CD8-positive, alpha-beta memory T cell (primary cell): ENCODE measurements at regions not wholly inside any gene's neighbourhood (a gene's known extent, or its start where the extent isn't known, plus 50 kb on each side); places are given as distances from the start of the nearest gene placed in this dataset.

Experiments
- CTCF ChIA-PET: fragments of 350-600 bp; sonication (Branson Sonifier 250); formaldehyde crosslinking; loops from one replicate; lab custom pipeline; 2021; ENCODE audit warnings: antibody characterized with exemption; lab: Charles Lee
- POLR2A ChIA-PET: fragments of 350-600 bp; sonication (Branson Sonifier 250); formaldehyde crosslinking; loops from one replicate; lab custom pipeline; 2021; ENCODE audit warnings: antibody characterized with exemption; lab: Charles Lee
- DNase-seq, 5 donors: peaks; one replicate each; pipeline versions ENCODE4 v3.0.0 to v3.0.0-alpha.2; 2020 to 2022; ENCODE audit warnings: mixed read lengths in 1 of 5
- H3K27ac ChIP-seq: one replicate; pipeline ENCODE4 v1.7.0; 2013; ENCODE audit warnings: low read depth, mild to moderate bottlenecking, low read length, moderate library complexity
- H3K27me3 ChIP-seq: 2 replicates; pipeline ENCODE4 v1.7.0; 2013; ENCODE audit warnings: low read length, mild to moderate bottlenecking; ENCODE audit not compliant: insufficient read depth, poor library complexity, severe bottlenecking
- H3K36me3 ChIP-seq: 2 replicates; pipeline ENCODE4 v1.7.0; 2013; ENCODE audit warnings: mild to moderate bottlenecking, low read length, moderate library complexity; ENCODE audit not compliant: insufficient read depth
- H3K4me1 ChIP-seq: 2 replicates; pipeline ENCODE4 v1.7.0; 2013; ENCODE audit warnings: mild to moderate bottlenecking, low read length, moderate library complexity; ENCODE audit not compliant: insufficient read depth
- H3K4me3 ChIP-seq: 2 replicates; pipeline ENCODE4 v1.7.0; 2013; ENCODE audit warnings: mild to moderate bottlenecking, low read length
- H3K9me3 ChIP-seq: 2 replicates; pipeline ENCODE4 v1.7.0; 2013; ENCODE audit warnings: mild to moderate bottlenecking, low read length
- H3K27ac Mint-ChIP-seq, 8 donors: one replicate each; pipeline ENCODE4 v1.8.0; 2020 to 2021; ENCODE audit warnings: mixed read lengths in 8 of 8, mild to moderate bottlenecking in 6 of 8, inconsistent platforms in 3 of 8, moderate library complexity in 3 of 8
- H3K27me3 Mint-ChIP-seq, 2 donors: one replicate each; pipeline ENCODE4 v1.8.0; 2020 to 2021; ENCODE audit warnings: mixed read lengths in 2 of 2, mild to moderate bottlenecking in 1 of 2, moderate library complexity in 1 of 2
- H3K36me3 Mint-ChIP-seq, 3 donors: one replicate each; pipeline ENCODE4 v1.8.0; 2020 to 2021; ENCODE audit warnings: mixed read lengths in 3 of 3, inconsistent platforms in 1 of 3, mild to moderate bottlenecking in 1 of 3
- H3K4me1 Mint-ChIP-seq, 3 donors: one replicate each; pipeline ENCODE4 v1.8.0; 2020 to 2021; ENCODE audit warnings: mixed read lengths in 3 of 3, inconsistent platforms in 1 of 3, mild to moderate bottlenecking in 1 of 3
- H3K4me3 Mint-ChIP-seq, 7 donors: one replicate each; pipeline ENCODE4 v1.8.0; 2020 to 2021; ENCODE audit warnings: mixed read lengths in 7 of 7, mild to moderate bottlenecking in 6 of 7, moderate library complexity in 4 of 7, inconsistent platforms in 2 of 7
- H3K9me3 Mint-ChIP-seq, 5 donors: one replicate each; pipeline ENCODE4 v1.8.0; 2020 to 2022; ENCODE audit warnings: mixed read lengths in 5 of 5, mild to moderate bottlenecking in 3 of 5, moderate library complexity in 2 of 5, inconsistent platforms in 1 of 5

DNA sequence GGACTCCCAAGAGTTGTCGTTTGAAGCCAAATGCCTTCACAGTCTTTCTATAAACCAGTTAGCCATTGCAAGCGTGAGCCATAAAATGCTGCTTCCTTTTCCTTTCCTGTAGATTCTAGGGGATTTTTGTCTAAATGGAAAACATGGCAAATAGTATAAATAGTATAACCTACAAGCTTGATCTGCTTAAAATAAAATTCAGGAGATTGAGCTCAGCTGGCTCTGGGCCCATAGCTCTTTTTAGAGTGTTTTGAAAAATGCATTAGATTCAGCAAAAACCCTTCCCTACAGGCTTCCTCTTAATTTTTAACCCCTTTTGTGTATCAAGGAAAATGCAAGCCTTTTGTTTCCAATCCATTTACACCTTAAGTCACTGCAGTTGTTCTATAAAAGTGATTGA lies 190.1 kb upstream of the GDF10 start:
- peaks cover 0 to 10% (median 2%) of the 10 kb centered on the region in 3 donors for H3K4me1 Mint-ChIP-seq
- CTCF ChIA-PET = no interaction called here
- no peaks in the 10 kb centered on the region for H3K36me3 Mint-ChIP-seq
- no peaks in the 10 kb centered on the region for H3K9me3 Mint-ChIP-seq
- no peaks in the 10 kb centered on the region for H3K36me3 ChIP-seq
- H3K4me3 ChIP-seq = no peak overlapping the region
- H3K27ac ChIP-seq = no peak overlapping the region
- no peak overlapping the region for H3K4me3 Mint-ChIP-seq
- no peaks in the 10 kb centered on the region for H3K9me3 ChIP-seq
- H3K27ac Mint-ChIP-seq = no peak overlapping the region
- DNase-seq = no peak
- POLR2A ChIA-PET = no interaction called here
- no peaks in the 10 kb centered on the region for H3K27me3 ChIP-seq
- no peaks in the 10 kb centered on the region for H3K4me1 ChIP-seq
- no peaks in the 10 kb centered on the region for H3K27me3 Mint-ChIP-seq

GRCh38 chr10:47111329-47111862 lies 188.6 kb upstream of the GDF10 start:
- H3K4me1 Mint-ChIP-seq = peaks cover 0 to 10% (median 2%) of the 10 kb centered on the region in 3 donors
- CTCF ChIA-PET = interaction anchor here (0.9 kb wide), 1 partner anchor 200 kb away, joined by 3 read pairs; no protein-coding TSS in a partner anchor
- H3K9me3 Mint-ChIP-seq = no peaks in the 10 kb centered on the region
- Histone ChIP-seq H3K9me3 (no peaks in the 10 kb centered on the region), H3K27me3 (no peaks in the 10 kb centered on the region), H3K4me3 (no peak overlapping the region), H3K36me3 (no peaks in the 10 kb centered on the region), H3K27ac (no peak overlapping the region), H3K4me1 (no peaks in the 10 kb centered on the region)
- no peaks in the 10 kb centered on the region for H3K36me3 Mint-ChIP-seq
- POLR2A ChIA-PET = no interaction called here
- H3K27ac Mint-ChIP-seq = no peak overlapping the region
- no peaks in the 10 kb centered on the region for H3K27me3 Mint-ChIP-seq
- H3K4me3 Mint-ChIP-seq = no peak overlapping the region
- no peak for DNase-seq

GRCh38 chr10:47112612-47113011 lies 187.4 kb upstream of the GDF10 start:
- Histone ChIP-seq H3K36me3 (no peaks in the 10 kb centered on the region), H3K27ac (no peak overlapping the region), H3K9me3 (no peaks in the 10 kb centered on the region), H3K4me3 (no peak overlapping the region), H3K4me1 (no peaks in the 10 kb centered on the region), H3K27me3 (no peaks in the 10 kb centered on the region)
- peaks cover 0 to 10% (median 2%) of the 10 kb centered on the region in 3 donors for H3K4me1 Mint-ChIP-seq
- no peaks in the 10 kb centered on the region for H3K27me3 Mint-ChIP-seq
- no peak for DNase-seq
- no peak overlapping the region for H3K27ac Mint-ChIP-seq
- POLR2A ChIA-PET = no interaction called here
- H3K36me3 Mint-ChIP-seq = no peaks in the 10 kb centered on the region
- no peak overlapping the region for H3K4me3 Mint-ChIP-seq
- CTCF ChIA-PET = no interaction called here
- H3K9me3 Mint-ChIP-seq = no peaks in the 10 kb centered on the region

- H3K27ac Mint-ChIP-seq = no peak overlapping the region
- no peak overlapping the region for H3K4me3 ChIP-seq
Observed at GRCh38 chr10:47113907-47114500, 186.0 kb upstream of the GDF10 start.

GRCh38 chr10:47114680-47115186 lies 185.3 kb upstream of the GDF10 start:
- H3K4me3 Mint-ChIP-seq = no peak overlapping the region
- POLR2A ChIA-PET = no interaction called here
- Histone ChIP-seq H3K4me3 (no peak overlapping the region), H3K27ac (no peak overlapping the region), H3K4me1 (no peaks in the 10 kb centered on the region), H3K36me3 (no peaks in the 10 kb centered on the region), H3K27me3 (no peaks in the 10 kb centered on the region), H3K9me3 (no peaks in the 10 kb centered on the region)
- peaks cover 0 to 10% (median 2%) of the 10 kb centered on the region in 3 donors for H3K4me1 Mint-ChIP-seq
- no peak overlapping the region for H3K27ac Mint-ChIP-seq
- no peaks in the 10 kb centered on the region for H3K27me3 Mint-ChIP-seq
- H3K9me3 Mint-ChIP-seq = no peaks in the 10 kb centered on the region
- H3K36me3 Mint-ChIP-seq = no peaks in the 10 kb centered on the region
- CTCF ChIA-PET = no interaction called here
- no peak for DNase-seq

More at GRCh38 chr10:47113907-47114500, 186.0 kb upstream of the GDF10 start:
- Mint-ChIP-seq H3K36me3 (no peaks in the 10 kb centered on the region), H3K4me1 (peaks cover 0 to 10% (median 2%) of the 10 kb centered on the region in 3 donors), H3K27me3 (no peaks in the 10 kb centered on the region), H3K4me3 (no peak overlapping the region), H3K9me3 (no peaks in the 10 kb centered on the region)
- ChIA-PET POLR2A (no interaction called here), CTCF (no interaction called here)
- Histone ChIP-seq H3K27me3 (no peaks in the 10 kb centered on the region), H3K9me3 (no peaks in the 10 kb centered on the region), H3K36me3 (no peaks in the 10 kb centered on the region), H3K4me1 (no peaks in the 10 kb centered on the region), H3K27ac (no peak overlapping the region)
- DNase-seq = no peak

- no peaks in the 10 kb centered on the region for H3K9me3 ChIP-seq
- ChIA-PET POLR2A (no interaction called here), CTCF (no interaction called here)
- no peaks in the 10 kb centered on the region for H3K9me3 Mint-ChIP-seq
- no peaks in the 10 kb centered on the region for H3K36me3 ChIP-seq
- H3K4me1 Mint-ChIP-seq = peaks cover 0 to 10% (median 2%) of the 10 kb centered on the region in 3 donors
- no peaks in the 10 kb centered on the region for H3K36me3 Mint-ChIP-seq
- no peaks in the 10 kb centered on the region for H3K27me3 ChIP-seq
- H3K27ac ChIP-seq = no peak overlapping the region
- H3K4me3 ChIP-seq = no peak overlapping the region
- H3K27me3 Mint-ChIP-seq = no peaks in the 10 kb centered on the region
- H3K4me1 ChIP-seq = no peaks in the 10 kb centered on the region
- no peak for DNase-seq
- H3K4me3 Mint-ChIP-seq = no peak overlapping the region
- H3K27ac Mint-ChIP-seq = no peak overlapping the region
Observed at GRCh38 chr10:47115322-47115721, 184.7 kb upstream of the GDF10 start.

DNA sequence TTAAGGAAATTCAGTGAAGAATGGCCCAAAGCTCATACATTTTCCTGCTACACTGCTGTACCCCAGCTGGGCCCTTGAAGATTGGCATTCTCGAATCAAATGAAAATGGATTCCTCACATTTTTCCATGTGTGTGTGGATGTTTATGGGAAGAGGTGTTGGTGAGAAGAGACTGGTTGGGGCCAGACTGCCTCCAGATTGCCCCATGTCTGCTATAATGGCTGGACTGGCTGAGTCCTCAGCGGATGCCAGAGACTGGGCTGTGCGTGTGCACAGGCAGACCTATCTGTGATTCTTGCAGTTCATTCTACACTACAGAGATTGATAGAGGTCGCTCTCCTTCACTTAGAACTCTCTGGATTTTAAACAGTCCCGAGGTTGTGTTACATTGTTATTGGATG lies 183.6 kb upstream of the GDF10 start:
- Histone ChIP-seq H3K4me1 (no peaks in the 10 kb centered on the region), H3K36me3 (no peaks in the 10 kb centered on the region), H3K9me3 (no peaks in the 10 kb centered on the region), H3K27ac (no peak overlapping the region), H3K27me3 (no peaks in the 10 kb centered on the region), H3K4me3 (no peak overlapping the region)
- no peaks in the 10 kb centered on the region for H3K9me3 Mint-ChIP-seq
- no peaks in the 10 kb centered on the region for H3K36me3 Mint-ChIP-seq
- POLR2A ChIA-PET = no interaction called here
- H3K4me3 Mint-ChIP-seq = no peak overlapping the region
- CTCF ChIA-PET = no interaction called here
- peaks cover 0 to under 1% (median 0%) of the 10 kb centered on the region in 3 donors for H3K4me1 Mint-ChIP-seq
- no peak overlapping the region for H3K27ac Mint-ChIP-seq
- DNase-seq = no peak
- no peaks in the 10 kb centered on the region for H3K27me3 Mint-ChIP-seq

DNA sequence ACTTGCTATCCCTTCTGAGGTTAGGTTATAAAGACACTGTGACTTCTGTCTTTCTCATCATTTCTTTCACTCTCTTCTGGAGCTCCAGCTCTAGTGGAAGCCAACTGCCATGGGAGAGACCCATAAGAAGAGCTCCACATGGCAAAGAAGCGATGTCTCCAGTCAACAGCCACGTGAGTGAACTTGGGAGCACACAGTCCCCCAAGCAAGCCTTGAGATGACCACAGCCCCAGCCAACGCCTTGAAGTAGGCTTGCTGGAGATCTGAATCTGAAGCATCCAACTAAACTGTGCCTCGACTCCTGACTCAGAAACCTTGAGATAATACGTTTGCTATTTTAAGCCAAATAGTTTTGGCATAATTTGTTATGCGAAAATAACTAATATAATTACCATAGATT lies 181.7 kb upstream of the GDF10 start:
- no peaks in the 10 kb centered on the region for H3K27me3 Mint-ChIP-seq
- Histone ChIP-seq H3K4me1 (no peaks in the 10 kb centered on the region), H3K27ac (no peak overlapping the region), H3K9me3 (no peaks in the 10 kb centered on the region), H3K36me3 (no peaks in the 10 kb centered on the region), H3K4me3 (no peak overlapping the region), H3K27me3 (no peaks in the 10 kb centered on the region)
- no peak overlapping the region for H3K27ac Mint-ChIP-seq
- ChIA-PET CTCF (no interaction called here), POLR2A (no interaction called here)
- no peak for DNase-seq
- no peak overlapping the region for H3K4me3 Mint-ChIP-seq
- no peaks in the 10 kb centered on the region for H3K9me3 Mint-ChIP-seq
- H3K4me1 Mint-ChIP-seq = no peaks in the 10 kb centered on the region
- no peaks in the 10 kb centered on the region for H3K36me3 Mint-ChIP-seq
